Stimulated activated naive CD8-positive, alpha-beta T cell treated with anti-CD3 and anti-CD28 coated beads, Interleukin-15, Interleukin-2, amounts not matched to agents 100 U/mL and 50 U/mL, for 24 hours (primary cell): ENCODE measurements at regions not wholly inside any gene's neighbourhood (a gene's known extent, or its start where the extent isn't known, plus 50 kb on each side); places are given as distances from the start of the nearest gene placed in this dataset.

ENCODE experiments used
- ATAC-seq: fragments of 150-1000 bp; cut with Tn5 transposase; one replicate; pipeline ENCODE4 v1.10.0; 2021
- DNase-seq: peaks from one replicate; pipeline ENCODE4 v3.0.0; 2021

GRCh38 chr10:54962134-54962900, 161.3 kb upstream of the PCDH15 start:
- DNase-seq (no peak), ATAC-seq (no peak)

DNA sequence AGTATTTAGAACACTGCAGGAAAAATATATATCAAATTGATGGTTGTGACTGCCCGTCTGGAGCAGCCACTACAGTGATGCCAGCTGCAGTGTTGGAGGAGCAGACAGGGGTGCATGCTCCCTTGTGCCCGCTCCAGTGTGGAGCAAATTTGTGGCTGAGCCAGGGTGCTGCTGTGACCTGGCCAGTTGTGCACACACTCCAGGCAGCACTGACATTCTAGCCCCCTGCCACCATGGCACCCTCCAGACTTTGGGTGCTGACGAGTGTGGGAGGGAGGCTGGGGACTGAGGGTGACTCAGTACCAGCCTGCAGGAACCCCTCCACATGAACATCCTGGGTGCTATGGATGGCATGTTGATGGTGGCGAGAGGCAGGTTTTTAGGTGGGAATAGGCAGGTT, 160.0 kb upstream of the PCDH15 start:
- DNase-seq: no peak
- no peak for ATAC-seq

DNA sequence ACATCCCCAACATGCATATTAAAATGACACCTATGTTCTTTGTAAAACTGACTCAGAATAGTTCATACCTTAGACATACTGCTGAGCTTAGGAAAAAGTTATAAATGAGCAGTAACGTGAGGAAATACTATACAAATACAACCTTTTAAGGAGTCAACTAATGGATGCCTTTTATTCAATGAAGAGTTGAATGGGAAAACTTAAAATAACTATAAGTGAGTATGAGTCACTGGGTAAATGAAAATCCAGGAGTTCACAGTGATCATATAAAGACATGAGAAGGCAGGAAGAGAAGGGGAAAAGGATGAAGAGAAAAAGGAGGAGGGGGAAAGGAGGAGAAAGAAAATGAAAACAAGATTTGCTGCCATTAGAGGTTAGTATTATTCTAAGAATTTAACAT, 157.8 kb upstream of the PCDH15 start:
- DNase-seq (no peak), ATAC-seq (no peak)

- ATAC-seq (no peak), DNase-seq (no peak)
These were observed 146.6 kb upstream of the PCDH15 start for GRCh38 chr10:54947605-54948004.

GRCh38 chr10:54940418-54940817, 139.4 kb upstream of the PCDH15 start:
- DNase-seq: no peak
- ATAC-seq: no peak

DNA sequence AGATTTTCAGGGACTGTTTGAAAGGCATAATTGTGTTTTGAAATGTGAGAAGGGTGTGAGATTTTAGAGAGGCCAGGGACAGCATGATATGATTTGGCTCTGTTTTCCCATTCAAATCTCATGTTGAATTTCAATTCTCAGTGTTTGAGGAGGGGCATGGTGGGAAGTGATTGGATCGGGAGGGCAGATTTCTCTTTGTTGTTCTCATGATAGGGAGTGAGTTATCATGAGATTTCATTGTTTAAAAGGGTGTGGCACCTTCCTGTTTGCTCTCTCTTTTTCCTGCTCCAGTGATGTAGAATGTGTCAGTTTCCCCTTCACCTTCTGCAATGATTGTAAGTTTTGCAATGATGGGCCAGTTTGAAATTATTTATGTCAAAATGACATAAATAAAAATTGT, 113.0 kb upstream of the PCDH15 start:
- ATAC-seq: no peak

DNA sequence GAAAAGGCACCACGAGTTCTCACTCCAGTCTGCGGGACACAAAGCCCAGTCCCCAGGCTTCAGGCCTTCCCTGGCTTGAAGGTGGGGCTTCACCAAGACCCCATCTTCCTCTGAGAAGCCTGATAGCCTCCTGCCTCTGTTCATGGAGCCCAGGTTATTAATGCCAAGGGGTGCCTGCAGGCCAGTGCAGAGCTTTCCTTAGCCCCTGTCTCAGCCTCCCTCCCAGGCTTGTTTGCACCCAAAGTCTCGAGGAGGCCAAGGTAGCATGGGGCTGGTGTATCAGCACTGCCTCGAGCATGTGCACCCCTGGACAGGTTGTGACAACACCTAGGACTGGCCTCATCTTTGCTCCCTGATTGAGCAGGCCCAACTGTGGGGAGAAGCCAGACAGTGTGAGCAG, 108.1 kb upstream of the PCDH15 start:
- ATAC-seq (no peak), DNase-seq (no peak)

More for the DNA sequence above, 113.0 kb upstream of the PCDH15 start:
- DNase-seq: no peak

GRCh38 chr10:54908019-54908418, 107.0 kb upstream of the PCDH15 start:
- DNase-seq (no peak), ATAC-seq (no peak)

DNA sequence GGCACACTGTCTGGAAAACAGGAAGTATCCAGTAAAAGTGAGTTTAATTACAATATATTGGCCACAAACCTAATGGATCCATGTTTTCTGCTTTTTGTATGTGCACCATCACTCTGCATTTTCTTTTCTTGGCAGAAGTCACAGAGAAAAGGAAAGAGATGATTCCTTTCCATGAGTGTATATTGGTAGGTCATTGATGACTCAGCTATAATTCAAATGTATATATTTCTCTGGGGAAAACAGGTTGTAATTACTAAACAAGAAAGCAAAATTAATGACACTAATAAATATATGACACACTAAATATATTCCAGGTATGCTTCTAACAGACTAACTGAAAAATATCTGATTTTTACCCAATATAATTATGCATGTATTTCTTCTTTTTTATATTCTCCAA, 105.9 kb upstream of the PCDH15 start:
- ATAC-seq (no peak), DNase-seq (no peak)

DNA sequence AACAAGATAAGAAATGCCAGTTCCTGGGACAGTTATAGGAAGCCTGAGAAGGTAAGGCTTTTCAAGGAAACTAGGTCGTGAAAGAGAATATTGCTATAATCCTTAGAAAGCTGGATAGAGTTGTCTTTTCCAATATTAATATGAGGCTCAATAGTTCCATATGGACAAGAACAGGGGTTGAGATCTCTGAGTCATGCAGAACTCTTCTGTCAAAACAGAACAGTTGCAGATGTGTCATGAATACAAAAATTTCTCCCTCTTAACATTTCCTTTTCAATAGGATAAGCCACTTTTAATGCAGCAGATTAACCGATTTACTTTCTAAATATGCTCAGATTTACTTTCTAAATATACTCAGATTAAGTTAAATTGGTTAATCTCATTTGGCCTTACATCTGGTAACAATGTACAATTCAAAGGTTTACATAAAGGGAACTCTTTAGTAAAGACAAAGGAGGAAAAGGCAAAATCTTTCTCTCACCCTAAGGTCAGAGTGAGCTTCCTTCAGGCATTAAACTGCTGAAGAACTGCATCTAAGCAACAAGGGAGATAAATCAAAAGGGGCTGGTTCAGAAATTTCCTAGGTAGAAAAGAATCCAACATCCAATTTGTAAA, 104.7 kb upstream of the PCDH15 start:
- no peak for DNase-seq
- no peak for ATAC-seq

GRCh38 chr10:54904833-54905232, 103.8 kb upstream of the PCDH15 start:
- DNase-seq: no peak
- no peak for ATAC-seq

DNA sequence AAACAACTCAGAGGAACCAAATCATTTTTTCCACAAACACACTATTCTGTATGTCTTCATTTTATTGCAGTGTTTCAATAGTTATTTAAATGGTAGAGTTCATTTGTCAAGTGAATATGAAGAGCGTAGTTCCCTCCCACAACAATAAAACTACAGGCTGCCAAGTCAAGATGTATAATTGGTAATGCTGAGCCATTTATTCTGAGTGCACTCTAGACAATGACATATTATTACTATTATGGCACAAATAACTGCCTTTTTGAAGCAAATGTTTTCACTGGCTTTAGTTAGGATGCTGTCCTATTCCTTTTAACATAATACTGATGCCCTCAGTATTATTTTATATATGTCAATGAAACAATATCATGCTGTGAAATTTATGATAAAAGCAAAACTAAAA, 102.7 kb upstream of the PCDH15 start:
- DNase-seq (no peak), ATAC-seq (no peak)

- DNase-seq (no peak), ATAC-seq (no peak)
These were observed 99.6 kb upstream of the PCDH15 start for GRCh38 chr10:54900584-54900983.

DNA sequence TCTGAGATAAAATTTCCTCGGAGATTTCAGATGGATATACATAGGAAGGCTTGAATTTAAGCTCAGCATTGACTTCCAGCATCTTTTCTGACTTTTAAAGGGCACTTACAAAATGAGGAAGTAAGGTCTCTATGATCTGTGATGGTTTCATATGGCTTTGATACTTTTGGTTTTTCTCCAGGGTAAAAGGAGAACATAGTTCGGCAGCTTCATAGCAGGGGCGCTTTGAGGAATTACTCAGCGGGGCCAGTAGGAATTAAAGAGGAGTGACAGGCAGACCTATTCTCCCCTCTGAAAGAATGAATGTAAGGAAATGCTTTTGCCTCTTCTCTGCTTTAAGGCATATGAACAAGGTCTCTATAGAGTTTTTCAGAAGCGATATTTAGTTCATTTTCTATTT, 80.0 kb upstream of the PCDH15 start:
- DNase-seq (no peak), ATAC-seq (no peak)

GRCh38 chr10:54869022-54869421, 68.0 kb upstream of the PCDH15 start:
- no peak for ATAC-seq
- no peak for DNase-seq

- ATAC-seq (no peak), DNase-seq (no peak)
These were observed 65.6 kb upstream of the PCDH15 start for GRCh38 chr10:54866666-54867065.

GRCh38 chr10:54854843-54855242, 53.8 kb upstream of the PCDH15 start:
- DNase-seq (no peak), ATAC-seq (no peak)

DNA sequence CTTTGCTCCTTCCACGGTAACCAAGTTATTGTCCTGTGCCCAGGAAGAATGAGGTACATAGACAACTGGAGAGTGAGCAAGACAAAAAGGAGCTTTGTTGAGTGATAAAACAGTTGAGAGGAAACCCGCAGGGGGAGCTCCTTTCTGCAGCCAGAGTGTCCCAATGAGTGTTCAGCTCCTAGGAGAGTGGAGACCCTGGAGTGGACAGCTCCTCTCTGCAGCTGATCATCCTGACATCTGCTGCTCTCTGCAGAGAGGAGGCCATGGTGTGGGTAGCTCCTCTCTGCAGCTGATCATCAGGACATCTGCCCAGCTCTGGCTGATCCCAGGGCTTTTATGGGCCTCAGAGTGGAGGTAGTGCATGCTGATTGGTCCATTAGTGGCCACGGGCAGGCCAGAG, 53.4 kb upstream of the PCDH15 start:
- ATAC-seq (no peak), DNase-seq (no peak)

GRCh38 chr10:54853883-54854282, 52.9 kb upstream of the PCDH15 start:
- no peak for DNase-seq
- ATAC-seq: no peak
